Choroid plexus epithelial cell (primary cell): ENCODE measurements at regions not wholly inside any gene's neighbourhood (a gene's known extent, or its start where the extent isn't known, plus 50 kb on each side); places are given as distances from the start of the nearest gene placed in this dataset.

Experiments used
- DNase-seq: peaks from one replicate; pipeline ENCODE4 v3.0.0-alpha.2; 2010; ENCODE audit warnings: low read depth
- H3K4me3 ChIP-seq: 2 replicates; pipeline ENCODE4 v1.5.1; 2011; ENCODE audit warnings: low read depth, mild to moderate bottlenecking, control low read depth, low read length, moderate library complexity
- CTCF ChIP-seq: conservative IDR thresholded peaks from 2 replicates; pipeline ENCODE4 v1.5.1; 2011; ENCODE audit warnings: low read depth, mild to moderate bottlenecking, control low read depth, inconsistent platforms, low read length, moderate library complexity

GRCh38 chr4:82223715-82224114 is 150.1 kb downstream of the HNRNPD start:
- no peak overlapping the region for H3K4me3 ChIP-seq
- peak; percentile 1 for DNase-seq
- TF ChIP-seq CTCF: no peak

GRCh38 chr4:82219346-82219745 is 154.4 kb downstream of the HNRNPD start:
- no peak for DNase-seq
- TF ChIP-seq CTCF: no peak
- H3K4me3 ChIP-seq: no peak overlapping the region

GRCh38 chr4:82217986-82218715 is 155.6 kb downstream of the HNRNPD start:
- TF ChIP-seq CTCF: peak; percentile 55
- DNase-seq: peak; percentile 14
- no peak overlapping the region for H3K4me3 ChIP-seq

- no peak for TF ChIP-seq CTCF
- DNase-seq: no peak
- no peak overlapping the region for H3K4me3 ChIP-seq
These were observed 157.6 kb downstream of the HNRNPD start for GRCh38 chr4:82216219-82216618.

- no peak overlapping the region for H3K4me3 ChIP-seq
- no peak for TF ChIP-seq CTCF
These were observed 158.0 kb downstream of the HNRNPD start for GRCh38 chr4:82215800-82216199.

GRCh38 chr4:82215039-82215438 is 158.8 kb downstream of the HNRNPD start:
- no peak for DNase-seq
- no peak for TF ChIP-seq CTCF

More at GRCh38 chr4:82215800-82216199, 158.0 kb downstream of the HNRNPD start:
- DNase-seq: no peak

More at GRCh38 chr4:82215039-82215438, 158.8 kb downstream of the HNRNPD start:
- no peak overlapping the region for H3K4me3 ChIP-seq
